CD4-positive, alpha-beta T cell treated with Interleukin-6 at 100 ng/mL for 8 hours (primary cell): ENCODE measurements at regions not wholly inside any gene's neighbourhood (a gene's known extent, or its start where the extent isn't known, plus 50 kb on each side); places are given as distances from the start of the nearest gene placed in this dataset.

Experiments
- DNase-seq: peaks from one replicate; pipeline ENCODE4 v3.0.0-alpha.2; 2020; ENCODE audit warnings: mixed read lengths, low spot score

DNA sequence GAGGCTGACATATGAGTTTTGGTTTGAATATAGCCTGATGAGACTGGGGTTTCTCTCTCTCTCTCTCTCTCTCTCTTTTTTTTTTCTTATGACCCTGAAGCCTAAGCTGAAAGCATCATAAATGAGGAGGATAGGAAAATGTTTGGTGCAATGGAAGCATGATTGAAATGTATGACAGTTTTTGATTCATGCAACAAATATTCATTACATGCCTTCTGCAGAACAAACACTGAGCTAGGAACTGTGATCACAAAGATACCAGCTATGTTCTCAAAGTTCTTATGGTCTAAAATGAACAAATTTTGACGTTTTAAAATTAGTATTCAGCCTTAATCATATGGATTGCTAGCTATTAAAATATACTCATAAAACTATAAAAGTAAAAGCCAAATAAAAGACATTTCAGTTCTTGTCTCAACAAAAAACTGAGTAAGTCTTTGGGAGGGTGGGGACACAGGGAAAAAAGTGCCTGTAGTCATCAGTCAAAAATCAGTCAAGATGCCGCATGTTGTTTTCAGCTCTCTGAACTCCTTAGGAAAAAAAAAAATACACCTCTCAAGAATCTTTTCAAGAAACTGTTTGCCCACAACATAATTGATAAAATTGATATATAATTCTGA is 57.2 kb downstream of the NKX6-1 start:
- DNase-seq, result no peak

- no peak for DNase-seq
Observed at GRCh38 chr4:84439996-84440395, 59.1 kb downstream of the NKX6-1 start.

DNA sequence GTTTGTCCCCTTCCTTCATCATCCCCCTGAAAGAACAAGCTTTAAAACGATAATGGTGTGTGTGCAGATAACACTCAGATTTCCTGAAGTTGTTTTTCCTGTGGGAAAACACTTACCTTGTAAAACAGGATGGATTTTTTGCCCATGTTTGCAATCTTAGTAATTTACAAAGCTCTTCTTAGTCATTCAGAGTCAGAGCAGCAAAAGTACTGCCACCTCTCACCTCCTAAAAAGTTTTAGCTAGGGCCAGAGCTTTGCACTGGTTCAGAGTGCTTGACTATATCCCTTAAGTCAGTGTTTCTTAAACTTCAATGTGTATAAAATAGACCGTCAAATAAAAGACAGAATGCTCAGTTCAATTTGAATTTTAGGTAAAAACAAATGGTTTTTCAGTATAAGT is 62.3 kb downstream of the NKX6-1 start:
- no peak for DNase-seq

GRCh38 chr4:84434344-84434743 is 64.7 kb downstream of the NKX6-1 start:
- no peak for DNase-seq

DNA sequence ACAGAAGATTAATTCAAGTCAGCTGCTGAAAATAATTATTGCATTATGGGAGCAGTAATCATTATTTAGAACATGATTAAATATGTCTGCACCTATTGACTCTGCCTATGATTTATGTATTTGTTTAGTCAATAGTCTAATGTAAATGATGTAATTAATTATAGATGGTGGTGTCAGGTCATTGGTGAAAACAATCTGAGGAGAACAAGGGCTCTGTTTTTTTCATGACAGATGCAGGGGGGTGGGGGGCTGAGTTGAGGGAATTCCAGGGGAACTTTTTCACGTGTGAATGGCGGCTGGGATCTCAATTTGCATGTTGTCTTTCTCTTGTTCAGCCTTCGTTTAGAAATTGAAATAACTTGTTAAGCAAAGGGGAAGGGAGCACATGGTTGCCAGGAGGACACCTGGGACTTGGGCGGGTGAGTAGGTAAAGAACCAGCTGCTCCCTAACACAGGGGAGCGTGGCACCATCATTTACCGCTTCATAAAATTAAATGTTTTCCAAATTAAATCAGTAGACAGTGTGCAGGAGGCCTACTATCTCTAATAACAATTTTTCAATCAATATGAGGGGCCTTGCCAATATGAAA is 65.4 kb downstream of the NKX6-1 start:
- DNase-seq, result no peak

DNA sequence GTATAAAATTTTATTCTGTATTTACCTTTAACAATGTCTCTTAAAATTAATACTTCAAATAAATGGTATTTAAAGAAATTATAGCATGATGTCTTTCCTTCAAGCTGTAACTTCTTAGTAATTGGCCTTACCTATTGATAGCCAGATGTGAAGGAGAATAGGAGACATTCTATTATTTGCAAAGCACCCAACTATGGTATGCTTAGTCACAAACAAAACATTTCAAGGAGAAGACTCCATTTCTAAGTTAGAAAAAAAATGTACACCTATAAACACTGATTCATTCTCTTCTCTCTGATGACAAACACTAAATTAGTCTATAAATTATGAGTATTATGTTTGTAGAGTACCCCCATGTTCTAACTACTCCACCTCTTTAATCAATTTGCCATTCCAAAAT is 66.4 kb downstream of the NKX6-1 start:
- DNase-seq, result no peak

DNA sequence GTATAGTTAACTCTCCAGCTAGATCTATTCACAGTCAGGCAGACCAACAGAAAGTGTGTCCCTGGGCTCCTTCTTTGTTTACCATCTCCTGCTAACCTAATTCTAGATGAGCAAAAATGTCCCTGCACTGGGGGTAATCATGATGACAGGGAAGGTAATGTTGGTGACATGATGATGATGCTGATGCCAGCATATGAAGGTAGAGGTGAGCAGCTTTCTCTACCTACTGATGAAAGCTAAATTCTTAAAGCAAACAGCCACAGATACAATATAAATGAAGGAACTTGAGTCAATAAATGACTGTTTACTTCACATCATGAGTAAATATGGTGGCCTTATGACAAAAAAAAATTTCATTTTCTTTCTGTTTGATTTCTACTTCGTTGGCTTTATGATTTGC is 78.5 kb downstream of the NKX6-1 start:
- DNase-seq, result no peak

DNA sequence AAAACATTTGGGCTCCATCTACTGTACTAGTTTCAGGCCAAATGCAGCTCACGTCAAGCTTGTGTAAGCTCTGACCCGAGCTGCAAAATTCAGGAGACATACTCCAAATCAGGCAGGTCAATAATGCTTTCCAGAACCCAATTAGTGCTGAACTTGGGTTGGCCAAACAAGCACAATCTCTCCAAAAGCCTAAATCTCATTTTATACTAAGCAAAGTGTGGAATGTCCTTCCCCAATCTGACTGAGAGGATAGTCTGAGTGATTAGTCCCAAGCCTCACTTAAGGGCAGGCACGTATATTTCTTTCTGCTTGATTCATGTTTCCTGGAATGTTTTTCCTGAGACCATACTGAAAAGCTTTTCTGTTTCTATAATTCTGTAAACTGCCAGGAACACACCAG is 79.9 kb downstream of the NKX6-1 start:
- DNase-seq, result no peak

GRCh38 chr4:84417997-84418709 is 80.9 kb downstream of the NKX6-1 start:
- no peak for DNase-seq

- DNase-seq, result no peak
Observed at GRCh38 chr4:84413976-84414375, 85.1 kb downstream of the NKX6-1 start.

- DNase-seq, result no peak
Observed at GRCh38 chr4:84413480-84413879, 85.6 kb downstream of the NKX6-1 start.

DNA sequence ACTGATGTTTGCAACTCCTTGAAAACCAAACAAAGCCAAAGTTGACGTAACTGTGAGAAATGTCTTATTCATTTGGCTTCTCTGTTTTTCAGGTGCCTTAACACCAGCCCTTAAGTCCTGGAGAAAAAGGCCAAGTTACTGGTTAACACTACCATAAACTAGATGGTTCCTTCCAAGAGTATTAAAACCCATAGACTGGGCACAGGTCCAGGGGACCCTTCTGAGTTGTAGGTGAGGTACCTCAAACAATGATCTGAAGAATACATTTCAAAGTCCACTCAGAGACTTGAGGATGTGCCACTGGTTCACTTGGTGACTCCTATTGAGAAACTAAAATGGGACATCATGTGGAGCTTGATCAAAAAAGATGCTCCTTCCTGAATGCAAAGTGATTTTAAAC is 87.0 kb downstream of the NKX6-1 start:
- DNase-seq, result no peak

GRCh38 chr4:84407554-84408407 is 91.3 kb downstream of the NKX6-1 start:
- DNase-seq, result no peak

GRCh38 chr4:84403656-84404055 is 95.4 kb downstream of the NKX6-1 start:
- no peak for DNase-seq

DNA sequence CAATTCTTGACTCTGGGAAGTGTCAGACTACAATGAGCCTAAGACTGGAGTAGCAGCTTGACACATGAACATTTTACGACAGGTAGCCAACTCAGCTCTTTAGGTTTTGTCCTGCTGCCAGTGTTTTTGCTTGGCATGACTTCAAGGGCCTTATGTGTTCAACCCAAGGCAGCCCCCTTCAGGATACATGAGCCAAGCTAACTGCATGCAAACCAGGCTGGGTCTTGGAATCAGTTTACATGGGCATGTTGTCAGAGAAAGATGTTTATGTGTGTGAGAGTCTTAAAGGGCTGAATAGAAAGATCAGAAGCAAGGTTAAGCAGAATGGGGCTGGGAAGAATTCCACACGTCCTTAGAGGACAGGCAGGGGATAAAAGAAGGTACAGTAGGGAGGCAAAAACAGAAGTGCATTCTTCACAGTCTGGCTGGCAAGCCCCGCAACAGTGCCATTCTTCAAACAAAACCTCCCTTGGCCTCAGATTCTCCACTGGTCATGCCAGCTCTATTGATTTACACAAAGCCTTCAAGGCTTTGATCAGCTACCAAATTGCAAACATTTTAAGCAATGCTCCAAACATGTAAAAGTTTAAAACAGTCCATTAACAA is 97.3 kb downstream of the NKX6-1 start:
- DNase-seq, result no peak

- DNase-seq, result no peak
Observed at GRCh38 chr4:84394386-84394785, 104.7 kb downstream of the NKX6-1 start.

DNA sequence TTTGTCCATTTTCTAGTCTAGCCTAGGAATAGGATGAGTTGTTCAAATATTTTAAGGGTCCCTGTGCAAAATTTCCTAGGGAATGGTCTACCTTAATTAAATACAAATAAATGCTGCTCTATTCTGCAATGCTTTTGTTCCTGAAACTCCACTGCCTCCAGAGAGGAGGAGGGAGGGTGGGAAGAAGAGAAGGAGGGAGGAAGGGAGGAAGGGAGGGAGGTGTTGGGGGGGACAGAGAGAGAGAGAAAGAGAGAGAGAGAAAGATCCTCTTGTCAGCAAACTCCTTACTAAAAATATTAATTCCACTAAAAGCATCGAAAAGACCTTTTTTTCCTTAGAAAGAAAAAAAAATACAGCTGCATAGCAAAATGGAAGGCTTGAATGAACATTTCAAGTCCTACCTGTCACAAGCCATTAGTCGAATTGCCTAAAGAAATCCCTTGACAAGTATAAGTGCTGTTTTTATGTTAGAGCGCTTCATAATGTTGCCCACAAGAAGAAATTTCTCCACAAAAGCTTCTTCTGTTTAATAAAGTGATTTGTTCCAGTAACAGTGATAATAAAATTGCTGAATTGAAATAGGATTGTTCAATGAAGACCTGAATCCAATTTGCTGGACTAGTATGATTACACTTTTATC is 106.0 kb downstream of the NKX6-1 start:
- no peak for DNase-seq

DNA sequence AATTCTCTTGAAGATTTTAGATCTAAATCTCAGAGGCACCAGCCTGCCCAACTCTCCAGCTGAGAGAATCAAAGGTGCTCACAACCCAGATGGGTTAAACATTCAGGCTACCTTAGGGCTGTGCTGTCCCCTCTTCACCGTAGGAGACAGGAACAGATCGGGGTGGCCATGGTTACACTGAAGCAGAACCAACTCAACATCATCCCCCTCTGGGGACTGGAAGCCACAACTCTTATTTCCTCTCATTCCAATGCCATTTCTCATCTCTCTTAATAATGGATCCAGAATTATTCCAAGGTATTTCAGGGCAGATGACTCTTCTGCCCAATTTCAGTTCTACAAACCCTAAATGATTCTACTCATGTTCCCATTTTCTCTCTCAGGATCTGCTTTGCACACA is 109.7 kb downstream of the NKX6-1 start:
- DNase-seq, result no peak

DNA sequence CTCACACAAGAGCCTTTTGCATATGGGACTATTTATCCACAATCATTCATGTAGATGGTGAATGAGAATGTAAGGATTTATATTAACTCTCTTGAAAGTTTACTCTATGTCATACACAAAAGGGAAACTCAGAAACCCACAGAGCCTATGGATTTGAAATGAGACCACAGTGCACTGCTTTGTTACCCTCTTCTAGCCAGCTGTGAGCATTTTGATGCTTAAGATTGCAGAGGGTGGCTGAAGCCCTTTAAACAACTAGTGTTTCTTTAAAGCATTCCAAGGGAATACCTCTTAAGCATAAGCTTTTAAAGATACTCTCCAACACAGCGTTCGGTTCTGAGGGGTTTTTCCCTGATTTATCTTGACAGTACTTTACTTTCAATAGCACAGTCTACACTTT is 113.9 kb downstream of the NKX6-1 start:
- DNase-seq, result no peak

- DNase-seq, result no peak
Observed at GRCh38 chr4:84384801-84385200, 114.3 kb downstream of the NKX6-1 start.

- no peak for DNase-seq
Observed at GRCh38 chr4:84381759-84382158, 117.3 kb downstream of the NKX6-1 start.
